GM23338 (cell line): ENCODE measurements at regions not wholly inside any gene's neighbourhood (a gene's known extent, or its start where the extent isn't known, plus 50 kb on each side); places are given as distances from the start of the nearest gene placed in this dataset.
A peak's percentile ranks its signal among the peaks of the same experiment; 100 is the strongest.

ENCODE experiments used
- ATAC-seq: fragments of 200-7000 bp; cut with Tn5 transposase; 3 replicates; pipeline ENCODE4 v1.9.1; 2020
- DNase-seq: peaks from one replicate; pipeline ENCODE4 v3.0.0-alpha.2; 2015; ENCODE audit warnings: low spot score
- H2AFZ ChIP-seq: fragments of 200-600 bp; sonication (generic); 2 replicates; pipeline ENCODE4 v1.8.0; 2016; ENCODE audit warnings: antibody characterized with exemption, mild to moderate bottlenecking, moderate library complexity
- H3F3A ChIP-seq: fragments of 200-600 bp; sonication (generic); replicated peaks from 2 replicates; pipeline ENCODE4 v1.8.0; 2017; ENCODE audit warnings: antibody characterized with exemption, mixed run types, low read depth
- H3K27ac ChIP-seq: fragments of 200-600 bp; sonication (generic); 2 replicates; pipeline ENCODE4 v1.6.1; 2016; ENCODE audit warnings: low read depth
- H3K27me3 ChIP-seq: fragments of 200-600 bp; sonication (generic); 2 replicates; pipeline ENCODE4 v1.8.0; 2016; ENCODE audit warnings: mild to moderate bottlenecking, mixed run types, moderate library complexity; ENCODE audit not compliant: insufficient read depth
- H3K36me3 ChIP-seq: fragments of 200-600 bp; sonication (generic); 2 replicates; pipeline ENCODE4 v1.8.0; 2016; ENCODE audit warnings: mild to moderate bottlenecking; ENCODE audit not compliant: insufficient read depth
- H3K4me1 ChIP-seq: fragments of 200-600 bp; sonication (generic); 2 replicates; pipeline ENCODE4 v1.8.0; 2016; ENCODE audit warnings: mild to moderate bottlenecking, moderate library complexity; ENCODE audit not compliant: insufficient read depth
- H3K4me2 ChIP-seq: fragments of 200-600 bp; sonication (generic); 2 replicates; pipeline ENCODE4 v1.7.1; 2017; ENCODE audit warnings: mixed run types
- H3K4me3 ChIP-seq: fragments of 200-600 bp; sonication (generic); 2 replicates; pipeline ENCODE4 v1.6.1; 2016; ENCODE audit warnings: mixed run types
- H3K79me2 ChIP-seq: fragments of 200-600 bp; sonication (generic); replicated peaks from 2 replicates; pipeline ENCODE4 v1.8.0; 2017; ENCODE audit warnings: mild to moderate bottlenecking; ENCODE audit not compliant: insufficient read depth
- H3K9me2 ChIP-seq: fragments of 200-600 bp; sonication (generic); 2 replicates; pipeline ENCODE4 v1.8.0; 2017; ENCODE audit not compliant: insufficient read depth
- H4K20me1 ChIP-seq: fragments of 200-600 bp; sonication (generic); replicated peaks from 2 replicates; pipeline ENCODE4 v1.8.0; 2017; ENCODE audit warnings: mild to moderate bottlenecking; ENCODE audit not compliant: insufficient read depth
- H3K27ac Mint-ChIP-seq: 2 replicates; pipeline ENCODE4 v1.8.0; 2020; ENCODE audit warnings: inconsistent platforms, mild to moderate bottlenecking, moderate library complexity, mixed read lengths
- H3K27me3 Mint-ChIP-seq: 3 replicates; pipeline ENCODE4 v1.8.0; 2022; ENCODE audit warnings: low read depth, mild to moderate bottlenecking, moderate library complexity, mixed read lengths, inconsistent platforms; ENCODE audit not compliant: insufficient read depth, poor library complexity
- H3K36me3 Mint-ChIP-seq: 3 replicates; pipeline ENCODE4 v1.8.0; 2021; ENCODE audit warnings: low read depth, mild to moderate bottlenecking, inconsistent platforms, moderate library complexity, mixed read lengths
- H3K4me1 Mint-ChIP-seq: 3 replicates; pipeline ENCODE4 v1.8.0; 2020; ENCODE audit warnings: mild to moderate bottlenecking, inconsistent platforms, mixed read lengths
- H3K4me3 Mint-ChIP-seq: 3 replicates; pipeline ENCODE4 v1.8.0; 2021; ENCODE audit warnings: moderate library complexity, mild to moderate bottlenecking, inconsistent platforms, mixed read lengths
- H3K9me3 Mint-ChIP-seq: 3 replicates; pipeline ENCODE4 v1.8.0; 2020; ENCODE audit warnings: moderate library complexity, mild to moderate bottlenecking, inconsistent platforms, mixed read lengths
- CREB1 ChIP-seq: fragments of 250-450 bp; sonication (Bioruptor Pico); IDR thresholded peaks from 2 replicates; pipeline ENCODE4 v1.5.0; 2020; ENCODE audit warnings: low read depth, mild to moderate bottlenecking, moderate library complexity
- CTCF ChIP-seq, 2 experiments: fragments of 200-600 bp in 1 of 2; sonication (generic) in 1 of 2; conservative IDR thresholded peaks; 2 replicates each; pipeline versions ENCODE4 v1.5.1 to v1.6.1; 2016 to 2017; ENCODE audit warnings: antibody characterized with exemption in 2 of 2, low read depth in 2 of 2, mild to moderate bottlenecking in 2 of 2, moderate library complexity in 1 of 2
- ETS1 ChIP-seq: IDR thresholded peaks from 2 replicates; pipeline ENCODE4 v1.6.1; 2016; ENCODE audit warnings: antibody characterized with exemption
- EZH2 ChIP-seq: fragments of 200-600 bp; sonication (generic); IDR thresholded peaks from one replicate; pipeline ENCODE4 v1.8.0; 2017; ENCODE audit warnings: antibody characterized with exemption, mild to moderate bottlenecking, low read depth; ENCODE audit not compliant: unreplicated experiment
- EZH2phosphoT487 ChIP-seq: fragments of 200-600 bp; sonication (generic); IDR thresholded peaks from one replicate; pipeline ENCODE4 v1.8.1; 2018; ENCODE audit warnings: antibody characterized with exemption; ENCODE audit not compliant: unreplicated experiment
- JUNB ChIP-seq: IDR thresholded peaks from one replicate; pipeline ENCODE4 v1.6.1; 2016; ENCODE audit warnings: antibody characterized with exemption; ENCODE audit not compliant: unreplicated experiment
- POLR2AphosphoS5 ChIP-seq: IDR thresholded peaks from 2 replicates; pipeline ENCODE4 v1.6.1; 2016; ENCODE audit warnings: antibody characterized with exemption, low read depth
- REST ChIP-seq: IDR thresholded peaks from one replicate; pipeline ENCODE4 v1.6.1; 2018; ENCODE audit warnings: antibody characterized with exemption; ENCODE audit not compliant: unreplicated experiment
- STAT1 ChIP-seq: IDR thresholded peaks from one replicate; pipeline ENCODE4 v1.6.1; 2016; ENCODE audit warnings: antibody characterized with exemption; ENCODE audit not compliant: unreplicated experiment
- ZNF114 ChIP-seq: fragments of 250-450 bp; sonication (Bioruptor Pico); IDR thresholded peaks from 2 replicates; pipeline ENCODE4 v1.5.0; 2020; ENCODE audit warnings: mild to moderate bottlenecking, moderate library complexity
- ZNF331 ChIP-seq: fragments of 250-450 bp; sonication (Bioruptor Pico); IDR thresholded peaks from 2 replicates; pipeline ENCODE4 v1.5.0; 2020; ENCODE audit warnings: low read depth, mild to moderate bottlenecking, moderate library complexity
- ZNF462 ChIP-seq: fragments of 250-450 bp; sonication (Bioruptor Pico); IDR thresholded peaks from 2 replicates; pipeline ENCODE4 v1.5.0; 2020; ENCODE audit warnings: mild to moderate bottlenecking, moderate library complexity

- H2AFZ ChIP-seq = peak overlapping the region; percentile 86
- Mint-ChIP-seq H3K27me3 (no peaks in the 10 kb centered on the region), H3K9me3 (peaks cover 14% of the 10 kb centered on the region), H3K36me3 (peaks cover 14% of the 10 kb centered on the region), H3K4me3 (no peak overlapping the region), H3K4me1 (peaks cover 9% of the 10 kb centered on the region), H3K27ac (no peak overlapping the region)
- no peaks in the 10 kb centered on the region for H3K27me3 ChIP-seq
- no peaks in the 10 kb centered on the region for H3K9me2 ChIP-seq
- DNase-seq (no peak), ATAC-seq (no peak)
- H3K36me3 ChIP-seq = no peaks in the 10 kb centered on the region
- peaks cover 15% of the 10 kb centered on the region for H3K4me1 ChIP-seq
- H3K4me2 ChIP-seq = no peak overlapping the region
- H3F3A ChIP-seq = no peaks in the 10 kb centered on the region
- H4K20me1 ChIP-seq = no peaks in the 10 kb centered on the region
- no peaks in the 10 kb centered on the region for H3K79me2 ChIP-seq
- TF ChIP-seq CTCF (conservative IDR thresholded peaks at IDR 0.05; ENCODE audit: low read depth in 2 of 2) (no peak), POLR2AphosphoS5 (no peak), EZH2 (no peak), EZH2phosphoT487 (no peak), ZNF114 (CRISPR knock-in tag) (no peak), ZNF462 (CRISPR knock-in tag) (no peak), ZNF331 (CRISPR knock-in tag) (no peak), JUNB (no peak), CREB1 (no peak), ETS1 (no peak), STAT1 (no peak), REST (no peak)
- H3K4me3 ChIP-seq = no peak overlapping the region
- H3K27ac ChIP-seq = no peak overlapping the region; the same call in 1 of the 2 replicates
Observed at GRCh38 chr3:78112291-78113010, 1072.6 kb downstream of the ROBO2 start.
